H1 (cell line): ENCODE measurements at regions not wholly inside any gene's neighbourhood (a gene's known extent, or its start where the extent isn't known, plus 50 kb on each side); places are given as distances from the start of the nearest gene placed in this dataset.

ENCODE experiments used
- CHD1 ChIP-seq: IDR thresholded peaks from 2 replicates; pipeline ENCODE4 v1.6.1; 2012; ENCODE audit warnings: low read depth, low read length, improper control_type of control experiment
- JUN ChIP-seq: IDR thresholded peaks from 2 replicates; pipeline ENCODE4 v1.6.1; 2011; ENCODE audit warnings: low read depth, mild to moderate bottlenecking, improper control_type of control experiment, low read length
- JUND ChIP-seq: IDR thresholded peaks from 2 replicates; pipeline ENCODE4 v1.6.1; 2011; ENCODE audit warnings: mild to moderate bottlenecking, improper control_type of control experiment, low read length
- POLR2AphosphoS5 ChIP-seq: IDR thresholded peaks from 2 replicates; pipeline ENCODE4 v1.6.1; 2011; ENCODE audit warnings: low read depth, low read length
- RAD21 ChIP-seq, 2 experiments: IDR thresholded peaks in 1 of 2; conservative IDR thresholded peaks in 1 of 2; 2 replicates each; pipeline ENCODE4 v1.6.1; 2011; ENCODE audit warnings: low read depth in 2 of 2, low read length in 2 of 2, improper control_type of control experiment in 1 of 2, inconsistent platforms in 1 of 2, mild to moderate bottlenecking in 1 of 2, moderate library complexity in 1 of 2
- SUZ12 ChIP-seq: fragments of 200-600 bp; sonication (generic); IDR thresholded peaks from 2 replicates; pipeline ENCODE4 v1.6.1; 2012; ENCODE audit warnings: mild to moderate bottlenecking, inconsistent platforms, low read length, moderate library complexity, mixed read lengths
- TCF12 ChIP-seq: IDR thresholded peaks from 2 replicates; pipeline ENCODE4 v1.6.1; 2011; ENCODE audit warnings: low read depth, mild to moderate bottlenecking, low read length
- TEAD4 ChIP-seq: IDR thresholded peaks from 2 replicates; pipeline ENCODE4 v1.6.1; 2012; ENCODE audit warnings: low read depth, low read length, inconsistent platforms, mixed read lengths

GRCh38 chr2:189302274-189302948 is 122.8 kb upstream of the COL5A2 start:
- no peak for TF ChIP-seq CHD1
- TF ChIP-seq TEAD4 = no peak
- TF ChIP-seq JUND = no peak
- no peak for TF ChIP-seq TCF12
- TF ChIP-seq RAD21 (IDR thresholded peaks at IDR 0.05 in 1 of 2, conservative IDR thresholded peaks at IDR 0.05 in 1 of 2; ENCODE audit: low read depth in 2 of 2, low read length in 2 of 2) = no peak
- no peak for TF ChIP-seq SUZ12
- TF ChIP-seq POLR2AphosphoS5 = no peak
- TF ChIP-seq JUN = no peak
